CD4-positive, alpha-beta T cell (primary cell): ENCODE measurements at regions not wholly inside any gene's neighbourhood (a gene's known extent, or its start where the extent isn't known, plus 50 kb on each side); places are given as distances from the start of the nearest gene placed in this dataset.

ENCODE experiments used
- ATAC-seq: fragments of 200-7000 bp; cut with Tn5 transposase; one replicate; pipeline ENCODE4 v1.10.0; 2022; ENCODE audit warnings: mild to moderate bottlenecking; ENCODE audit not compliant: poor library complexity
- CTCF ChIA-PET: fragments of 350-600 bp; sonication (Branson Sonifier 250); formaldehyde crosslinking; loops from one replicate; lab custom pipeline; 2021; ENCODE audit warnings: antibody characterized with exemption, inconsistent platforms; lab: Charles Lee
- POLR2A ChIA-PET: fragments of 350-600 bp; sonication (Branson Sonifier 250); formaldehyde crosslinking; loops from one replicate; lab custom pipeline; 2021; ENCODE audit warnings: antibody characterized with exemption, inconsistent platforms; lab: Charles Lee
- DNase-seq, 14 experiments: peaks; one replicate each; pipeline ENCODE4 v3.0.0-alpha.2; 2013 to 2020; ENCODE audit warnings: mixed read lengths in 2 of 14
- H3K27ac ChIP-seq, 2 donors: one replicate each; pipeline versions ENCODE4 v1.5.1 to v1.7.0; 2013; ENCODE audit warnings: low read length in 2 of 2, low read depth in 1 of 2, mild to moderate bottlenecking in 1 of 2
- H3K27me3 ChIP-seq, 2 experiments: 1 replicate in 1 of 2; 2 replicates in 1 of 2; pipeline versions ENCODE4 v1.6.1 to v1.7.0; 2013; ENCODE audit warnings: low read length in 2 of 2, control low read depth in 1 of 2, mild to moderate bottlenecking in 1 of 2, moderate library complexity in 1 of 2; ENCODE audit not compliant: insufficient read depth in 2 of 2, control insufficient read depth in 1 of 2
- H3K36me3 ChIP-seq: one replicate; pipeline ENCODE4 v1.6.1; 2013; ENCODE audit warnings: low read length, control low read depth; ENCODE audit not compliant: insufficient read depth
- H3K4me1 ChIP-seq: one replicate; pipeline ENCODE4 v1.6.1; 2013; ENCODE audit warnings: low read length, control low read depth; ENCODE audit not compliant: insufficient read depth
- H3K4me3 ChIP-seq: one replicate; pipeline ENCODE4 v1.5.1; 2013; ENCODE audit warnings: mild to moderate bottlenecking, low read length, moderate library complexity
- H3K9me3 ChIP-seq, 2 experiments: 1 replicate in 1 of 2; 2 replicates in 1 of 2; pipeline versions ENCODE4 v1.6.1 to v1.7.0; 2013; ENCODE audit warnings: low read length in 2 of 2, mild to moderate bottlenecking in 2 of 2, control low read depth in 1 of 2, moderate library complexity in 1 of 2; ENCODE audit not compliant: control insufficient read depth in 1 of 2, insufficient read depth in 1 of 2
- H3K27ac Mint-ChIP-seq: one replicate; pipeline ENCODE4 v1.8.0; 2020; ENCODE audit warnings: mixed read lengths
- H3K27me3 Mint-ChIP-seq: one replicate; pipeline ENCODE4 v1.8.0; 2021; ENCODE audit warnings: mixed read lengths
- H3K36me3 Mint-ChIP-seq: one replicate; pipeline ENCODE4 v1.8.0; 2021; ENCODE audit warnings: low read depth, mixed read lengths
- H3K4me1 Mint-ChIP-seq: one replicate; pipeline ENCODE4 v1.8.0; 2021; ENCODE audit warnings: low read depth, mixed read lengths
- H3K4me3 Mint-ChIP-seq: one replicate; pipeline ENCODE4 v1.8.0; 2020; ENCODE audit warnings: mild to moderate bottlenecking, mixed read lengths
- H3K9me3 Mint-ChIP-seq: one replicate; pipeline ENCODE4 v1.8.0; 2020; ENCODE audit warnings: mixed read lengths
- intact Hi-C, 2 experiments: fragments of 100-400 bp; cut with DNase I in 1 of 2; cut with micrococcal nuclease in 1 of 2; formaldehyde crosslinking; loops; one replicate each; pipeline versions ENCODE4 v1.15.1 to v1.9.0; 2023 to 2025; cut with DNase I, micrococcal nuclease
- TF ChIP-seq, protein P1 (sequence below): fragments of 200-600 bp; IDR thresholded peaks from one replicate; pipeline ENCODE4 v1.8.0; 2022; ENCODE audit warnings: antibody characterized with exemption, mild to moderate bottlenecking

GRCh38 chr3:134106580-134106979, 76.9 kb upstream of the SLCO2A1 start:
- Mint-ChIP-seq H3K27me3 (no peaks in the 10 kb centered on the region), H3K4me1 (peaks cover 7% of the 10 kb centered on the region), H3K27ac (no peak overlapping the region), H3K36me3 (peaks cover 9% of the 10 kb centered on the region), H3K9me3 (peaks cover 10% of the 10 kb centered on the region), H3K4me3 (no peak overlapping the region)
- CTCF ChIA-PET: no interaction called here
- POLR2A ChIA-PET: no interaction called here
- TF ChIP-seq, protein P1, sequence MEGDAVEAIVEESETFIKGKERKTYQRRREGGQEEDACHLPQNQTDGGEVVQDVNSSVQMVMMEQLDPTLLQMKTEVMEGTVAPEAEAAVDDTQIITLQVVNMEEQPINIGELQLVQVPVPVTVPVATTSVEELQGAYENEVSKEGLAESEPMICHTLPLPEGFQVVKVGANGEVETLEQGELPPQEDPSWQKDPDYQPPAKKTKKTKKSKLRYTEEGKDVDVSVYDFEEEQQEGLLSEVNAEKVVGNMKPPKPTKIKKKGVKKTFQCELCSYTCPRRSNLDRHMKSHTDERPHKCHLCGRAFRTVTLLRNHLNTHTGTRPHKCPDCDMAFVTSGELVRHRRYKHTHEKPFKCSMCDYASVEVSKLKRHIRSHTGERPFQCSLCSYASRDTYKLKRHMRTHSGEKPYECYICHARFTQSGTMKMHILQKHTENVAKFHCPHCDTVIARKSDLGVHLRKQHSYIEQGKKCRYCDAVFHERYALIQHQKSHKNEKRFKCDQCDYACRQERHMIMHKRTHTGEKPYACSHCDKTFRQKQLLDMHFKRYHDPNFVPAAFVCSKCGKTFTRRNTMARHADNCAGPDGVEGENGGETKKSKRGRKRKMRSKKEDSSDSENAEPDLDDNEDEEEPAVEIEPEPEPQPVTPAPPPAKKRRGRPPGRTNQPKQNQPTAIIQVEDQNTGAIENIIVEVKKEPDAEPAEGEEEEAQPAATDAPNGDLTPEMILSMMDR: no peak
- no peak for ATAC-seq
- DNase-seq: no peak
- H3K9me3 ChIP-seq: peaks cover 5 to 11% of the 10 kb centered on the region in 2 experiments
- intact Hi-C loops: no loop called here
- H3K36me3 ChIP-seq: no peaks in the 10 kb centered on the region
- peaks cover 5% of the 10 kb centered on the region in 2 experiments for H3K27me3 ChIP-seq
- H3K27ac ChIP-seq: no peak overlapping the region
- no peaks in the 10 kb centered on the region for H3K4me1 ChIP-seq
- no peak overlapping the region for H3K4me3 ChIP-seq

DNA sequence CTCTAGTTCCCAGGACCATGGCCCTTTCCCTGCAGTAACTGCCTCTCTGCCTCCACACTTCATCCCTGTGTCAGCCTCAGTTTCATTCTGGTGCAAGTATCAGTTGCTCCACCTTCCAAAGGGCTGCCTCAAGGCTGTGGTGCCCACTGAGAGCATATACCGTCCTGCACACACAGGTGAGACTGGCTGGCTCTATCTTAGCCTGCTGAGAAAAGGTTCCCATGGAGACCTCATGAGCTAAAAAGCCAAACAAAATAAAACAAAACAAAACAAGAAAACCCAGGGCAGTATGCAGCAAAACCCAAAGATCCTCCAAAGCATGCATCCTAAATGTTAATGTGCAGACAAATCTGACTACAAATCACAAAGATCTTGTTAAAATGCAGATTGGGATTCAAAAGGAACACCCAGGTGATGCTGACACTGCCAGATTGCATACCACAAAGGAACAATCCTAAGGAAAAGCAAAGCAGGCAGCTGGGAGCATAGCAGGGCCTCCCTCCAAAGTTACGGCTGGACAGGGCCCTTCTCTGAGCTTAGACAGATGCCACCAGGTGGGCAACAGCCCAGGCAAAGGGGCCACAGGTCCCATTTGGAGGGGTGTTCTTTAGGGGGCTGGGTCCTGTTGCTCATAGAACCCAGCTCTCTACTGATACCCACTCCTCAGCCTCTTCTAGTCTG, 76.3 kb upstream of the SLCO2A1 start:
- H3K4me1 Mint-ChIP-seq: peaks cover 7% of the 10 kb centered on the region
- no peak overlapping the region for H3K27ac ChIP-seq
- CTCF ChIA-PET: no interaction called here
- no peaks in the 10 kb centered on the region for H3K4me1 ChIP-seq
- H3K36me3 Mint-ChIP-seq: peaks cover 9% of the 10 kb centered on the region
- ATAC-seq (no peak), DNase-seq (no peak)
- POLR2A ChIA-PET: no interaction called here
- intact Hi-C loops: no loop called here
- peaks cover 5 to 14% of the 10 kb centered on the region in 2 experiments for H3K9me3 ChIP-seq
- H3K4me3 Mint-ChIP-seq: no peak overlapping the region
- peaks cover 5% of the 10 kb centered on the region in 2 experiments for H3K27me3 ChIP-seq
- peaks cover 10% of the 10 kb centered on the region for H3K9me3 Mint-ChIP-seq
- TF ChIP-seq, protein P1: no peak
- H3K4me3 ChIP-seq: no peak overlapping the region
- no peak overlapping the region for H3K27ac Mint-ChIP-seq
- H3K36me3 ChIP-seq: no peaks in the 10 kb centered on the region
- no peaks in the 10 kb centered on the region for H3K27me3 Mint-ChIP-seq

DNA sequence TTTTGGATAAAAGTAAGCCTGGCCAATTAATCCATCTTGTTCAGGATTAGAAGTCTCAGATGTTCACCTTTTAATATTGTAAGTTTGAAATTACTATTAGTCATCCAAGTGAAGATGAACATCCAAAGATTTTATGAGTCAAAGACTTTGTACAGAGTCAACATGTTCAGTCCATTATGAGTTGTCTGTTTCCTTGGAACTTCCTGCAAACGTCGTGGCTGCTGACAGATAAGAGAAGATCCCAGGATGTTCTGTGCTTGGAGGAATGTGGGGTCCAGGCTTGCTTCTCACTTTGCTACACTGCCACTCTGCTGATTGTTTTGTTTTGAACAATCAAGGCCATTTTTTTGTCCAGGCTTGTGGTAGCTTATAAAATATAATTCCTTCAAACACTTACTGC, 74.3 kb upstream of the SLCO2A1 start:
- peaks cover 4% of the 10 kb centered on the region for H3K36me3 Mint-ChIP-seq
- Histone ChIP-seq H3K27me3 (peaks cover 5% of the 10 kb centered on the region in 2 experiments), H3K4me1 (no peaks in the 10 kb centered on the region), H3K36me3 (no peaks in the 10 kb centered on the region), H3K4me3 (no peak overlapping the region), H3K27ac (no peak overlapping the region), H3K9me3 (peaks cover 5 to 9% of the 10 kb centered on the region in 2 experiments)
- TF ChIP-seq, protein P1: no peak
- peaks cover 8% of the 10 kb centered on the region for H3K9me3 Mint-ChIP-seq
- peaks cover 7% of the 10 kb centered on the region for H3K4me1 Mint-ChIP-seq
- no peak for DNase-seq
- ATAC-seq: no peak
- ChIA-PET CTCF (no interaction called here), POLR2A (no interaction called here)
- intact Hi-C loops: no loop called here
- H3K4me3 Mint-ChIP-seq: no peak overlapping the region
- H3K27ac Mint-ChIP-seq: no peak overlapping the region
- H3K27me3 Mint-ChIP-seq: no peaks in the 10 kb centered on the region
